ENCODE measurements at regions not wholly inside any gene's neighbourhood (a gene's known extent, or its start where the extent isn't known, plus 50 kb on each side); places are given as distances from the start of the nearest gene placed in this dataset.

DNA sequence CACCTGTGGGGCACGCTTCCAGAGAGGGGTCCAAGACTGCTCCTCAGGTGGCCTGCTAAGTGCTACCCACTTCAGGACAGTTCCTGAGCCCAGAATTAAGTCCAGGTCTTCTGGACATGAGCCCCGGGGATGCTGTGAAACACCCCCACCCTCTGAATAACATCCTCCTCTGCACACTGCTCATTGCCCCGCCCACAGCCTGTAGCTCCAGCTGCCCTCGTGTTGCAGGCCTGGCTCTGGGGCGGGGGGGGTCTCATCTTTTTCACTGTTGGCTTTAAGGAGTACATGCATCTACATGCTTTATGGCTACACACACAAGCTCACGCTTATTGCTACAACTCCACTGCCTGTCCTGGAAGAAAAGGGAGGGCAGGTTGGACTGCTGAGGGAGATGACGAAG, 92.8 kb downstream of the PTGR3 start:
- TF ChIP-seq, protein P1, sequence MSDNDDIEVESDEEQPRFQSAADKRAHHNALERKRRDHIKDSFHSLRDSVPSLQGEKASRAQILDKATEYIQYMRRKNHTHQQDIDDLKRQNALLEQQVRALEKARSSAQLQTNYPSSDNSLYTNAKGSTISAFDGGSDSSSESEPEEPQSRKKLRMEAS (IDR thresholded peaks at IDR 0.05), result no peak
- TF ChIP-seq ZFX (IDR thresholded peaks at IDR 0.05) (no peak), EGR1 (IDR thresholded peaks at IDR 0.05; ENCODE audit: low read depth) (no peak), POLR2AphosphoS5 (IDR thresholded peaks at IDR 0.05; ENCODE audit: low read depth, low read length) (no peak)
- TF ChIP-seq, protein P2, sequence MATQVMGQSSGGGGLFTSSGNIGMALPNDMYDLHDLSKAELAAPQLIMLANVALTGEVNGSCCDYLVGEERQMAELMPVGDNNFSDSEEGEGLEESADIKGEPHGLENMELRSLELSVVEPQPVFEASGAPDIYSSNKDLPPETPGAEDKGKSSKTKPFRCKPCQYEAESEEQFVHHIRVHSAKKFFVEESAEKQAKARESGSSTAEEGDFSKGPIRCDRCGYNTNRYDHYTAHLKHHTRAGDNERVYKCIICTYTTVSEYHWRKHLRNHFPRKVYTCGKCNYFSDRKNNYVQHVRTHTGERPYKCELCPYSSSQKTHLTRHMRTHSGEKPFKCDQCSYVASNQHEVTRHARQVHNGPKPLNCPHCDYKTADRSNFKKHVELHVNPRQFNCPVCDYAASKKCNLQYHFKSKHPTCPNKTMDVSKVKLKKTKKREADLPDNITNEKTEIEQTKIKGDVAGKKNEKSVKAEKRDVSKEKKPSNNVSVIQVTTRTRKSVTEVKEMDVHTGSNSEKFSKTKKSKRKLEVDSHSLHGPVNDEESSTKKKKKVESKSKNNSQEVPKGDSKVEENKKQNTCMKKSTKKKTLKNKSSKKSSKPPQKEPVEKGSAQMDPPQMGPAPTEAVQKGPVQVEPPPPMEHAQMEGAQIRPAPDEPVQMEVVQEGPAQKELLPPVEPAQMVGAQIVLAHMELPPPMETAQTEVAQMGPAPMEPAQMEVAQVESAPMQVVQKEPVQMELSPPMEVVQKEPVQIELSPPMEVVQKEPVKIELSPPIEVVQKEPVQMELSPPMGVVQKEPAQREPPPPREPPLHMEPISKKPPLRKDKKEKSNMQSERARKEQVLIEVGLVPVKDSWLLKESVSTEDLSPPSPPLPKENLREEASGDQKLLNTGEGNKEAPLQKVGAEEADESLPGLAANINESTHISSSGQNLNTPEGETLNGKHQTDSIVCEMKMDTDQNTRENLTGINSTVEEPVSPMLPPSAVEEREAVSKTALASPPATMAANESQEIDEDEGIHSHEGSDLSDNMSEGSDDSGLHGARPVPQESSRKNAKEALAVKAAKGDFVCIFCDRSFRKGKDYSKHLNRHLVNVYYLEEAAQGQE (IDR thresholded peaks at IDR 0.05; ENCODE audit: low read depth), result no peak
- H3K4me2 ChIP-seq (ENCODE audit: low read length), result no peak overlapping the region
- RAD21 ChIA-PET (ENCODE audit: low non-redundant PET in 1 of 2, low total read pairs in 2 of 2, uncharacterized antibody in 2 of 2, unreplicated experiment in 2 of 2), result no interaction called here
- peaks cover 0 to 4% of the 10 kb centered on the region in 2 experiments; a peak in 1 of 4 replicates for H3K4me1 ChIP-seq (ENCODE audit: control insufficient read depth in 1 of 2, insufficient read depth in 2 of 2, low read length in 2 of 2)
- CTCF ChIA-PET, result no interaction called here
- H3K36me3 ChIP-seq (ENCODE audit: control insufficient read depth in 1 of 2, insufficient read depth in 2 of 2, low read length in 2 of 2), result no peaks in the 10 kb centered on the region
- no peak overlapping the region for H3K4me3 ChIP-seq (replicated peaks in 1 of 2; ENCODE audit: low read depth in 1 of 2, low read length in 2 of 2)
- BruUV-seq (replicated peaks), result no TSS peak
- POLR2A ChIA-PET, result no interaction called here
- ATAC-seq, result no peak
- H4K20me1 ChIP-seq (ENCODE audit: insufficient read depth), result no peaks in the 10 kb centered on the region
- H3K27ac ChIP-seq (ENCODE audit: low read depth, low read length), result no peak overlapping the region
- intact Hi-C loops (cut with micrococcal nuclease), result no loop called here
- H3K79me2 ChIP-seq (ENCODE audit: insufficient read depth, low read length), result no peaks in the 10 kb centered on the region
- no peaks in the 10 kb centered on the region for H3K27me3 ChIP-seq (ENCODE audit: insufficient read depth, low read length)
- H3K9ac ChIP-seq (ENCODE audit: low read length), result no peak overlapping the region
- H3K9me3 ChIP-seq (ENCODE audit: control insufficient read depth in 1 of 2, insufficient read depth in 1 of 2, low read depth in 1 of 2, low read length in 2 of 2), result no peaks in the 10 kb centered on the region
- no peak for DNase-seq (ENCODE audit: low read depth, low spot score)
- H3K9me2 ChIP-seq (ENCODE audit: insufficient read depth), result no peaks in the 10 kb centered on the region
- no peak overlapping the region for H2AFZ ChIP-seq (ENCODE audit: low read depth, low read length, poor library complexity, severe bottlenecking)

DNA sequence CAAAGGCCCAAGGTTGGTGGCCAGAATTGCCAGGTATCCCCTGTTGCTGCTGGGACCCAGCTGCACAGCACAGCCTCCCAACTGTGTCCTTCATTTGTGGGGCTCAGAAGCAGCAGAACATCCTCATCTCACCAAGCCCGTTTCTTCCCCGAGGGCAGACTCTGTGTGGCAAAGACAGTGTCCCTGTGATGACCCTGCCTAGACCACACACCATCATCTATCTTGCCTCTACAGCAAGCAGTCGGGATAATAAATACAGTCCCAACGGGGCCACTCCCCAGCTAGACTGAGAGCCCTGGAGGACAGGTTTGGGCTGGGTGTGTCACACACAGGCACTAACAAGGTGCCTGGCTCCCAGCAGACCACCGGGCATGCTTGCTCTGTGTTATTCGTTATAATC, 93.4 kb downstream of the PTGR3 start:
- H3K9me3 ChIP-seq (ENCODE audit: control insufficient read depth in 1 of 2, insufficient read depth in 1 of 2, low read depth in 1 of 2, low read length in 2 of 2), result no peaks in the 10 kb centered on the region
- no peak overlapping the region for H3K27ac ChIP-seq (ENCODE audit: low read depth, low read length)
- no peak overlapping the region for H3K4me2 ChIP-seq (ENCODE audit: low read length)
- DNase-seq (ENCODE audit: low read depth, low spot score), result no peak
- no peaks in the 10 kb centered on the region for H3K79me2 ChIP-seq (ENCODE audit: insufficient read depth, low read length)
- TF ChIP-seq, protein P1 (IDR thresholded peaks at IDR 0.05), result no peak
- TF ChIP-seq JUND (IDR thresholded peaks at IDR 0.05) (no peak), ZFX (IDR thresholded peaks at IDR 0.05) (no peak), SIN3A (IDR thresholded peaks at IDR 0.05; ENCODE audit: low read depth) (no peak), POLR2A (IDR thresholded peaks at IDR 0.05; ENCODE audit: borderline replicate concordance, extremely low read depth, insufficient read depth, insufficient read length) (no peak), EGR1 (IDR thresholded peaks at IDR 0.05; ENCODE audit: low read depth) (no peak), RAD21 (IDR thresholded peaks at IDR 0.05; ENCODE audit: low read depth) (no peak)
- TF ChIP-seq, protein P3, sequence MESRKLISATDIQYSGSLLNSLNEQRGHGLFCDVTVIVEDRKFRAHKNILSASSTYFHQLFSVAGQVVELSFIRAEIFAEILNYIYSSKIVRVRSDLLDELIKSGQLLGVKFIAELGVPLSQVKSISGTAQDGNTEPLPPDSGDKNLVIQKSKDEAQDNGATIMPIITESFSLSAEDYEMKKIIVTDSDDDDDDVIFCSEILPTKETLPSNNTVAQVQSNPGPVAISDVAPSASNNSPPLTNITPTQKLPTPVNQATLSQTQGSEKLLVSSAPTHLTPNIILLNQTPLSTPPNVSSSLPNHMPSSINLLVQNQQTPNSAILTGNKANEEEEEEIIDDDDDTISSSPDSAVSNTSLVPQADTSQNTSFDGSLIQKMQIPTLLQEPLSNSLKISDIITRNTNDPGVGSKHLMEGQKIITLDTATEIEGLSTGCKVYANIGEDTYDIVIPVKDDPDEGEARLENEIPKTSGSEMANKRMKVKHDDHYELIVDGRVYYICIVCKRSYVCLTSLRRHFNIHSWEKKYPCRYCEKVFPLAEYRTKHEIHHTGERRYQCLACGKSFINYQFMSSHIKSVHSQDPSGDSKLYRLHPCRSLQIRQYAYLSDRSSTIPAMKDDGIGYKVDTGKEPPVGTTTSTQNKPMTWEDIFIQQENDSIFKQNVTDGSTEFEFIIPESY (IDR thresholded peaks at IDR 0.05; ENCODE audit: extremely low read depth, insufficient replicate concordance, low read length), result no peak
- ChIA-PET RAD21 (ENCODE audit: low non-redundant PET in 1 of 2, low total read pairs in 2 of 2, uncharacterized antibody in 2 of 2, unreplicated experiment in 2 of 2) (no interaction called here), CTCF (no interaction called here), POLR2A (no interaction called here)
- no peak overlapping the region for H3K9ac ChIP-seq (ENCODE audit: low read length)
- no peak for ATAC-seq
- no peaks in the 10 kb centered on the region for H4K20me1 ChIP-seq (ENCODE audit: insufficient read depth)
- no peak overlapping the region for H2AFZ ChIP-seq (ENCODE audit: low read depth, low read length, poor library complexity, severe bottlenecking)
- H3K4me3 ChIP-seq (replicated peaks in 1 of 2; ENCODE audit: low read depth in 1 of 2, low read length in 2 of 2), result no peak overlapping the region
- no peaks in the 10 kb centered on the region for H3K36me3 ChIP-seq (ENCODE audit: control insufficient read depth in 1 of 2, insufficient read depth in 2 of 2, low read length in 2 of 2)
- peaks cover 0 to 4% of the 10 kb centered on the region in 2 experiments; a peak in 1 of 4 replicates for H3K4me1 ChIP-seq (ENCODE audit: control insufficient read depth in 1 of 2, insufficient read depth in 2 of 2, low read length in 2 of 2)
- intact Hi-C loops (cut with micrococcal nuclease), result no loop called here
- H3K9me2 ChIP-seq (ENCODE audit: insufficient read depth), result no peaks in the 10 kb centered on the region
- no TSS peak for BruUV-seq (replicated peaks)
- no peaks in the 10 kb centered on the region for H3K27me3 ChIP-seq (ENCODE audit: insufficient read depth, low read length)
